HPDE6-E6E7 (cell line): ENCODE measurements at regions not wholly inside any gene's neighbourhood (a gene's known extent, or its start where the extent isn't known, plus 50 kb on each side); places are given as distances from the start of the nearest gene placed in this dataset.

Source experiments
- DNase-seq: peaks from one replicate; pipeline ENCODE4 v3.0.0; 2011; ENCODE audit warnings: missing footprints; ENCODE audit errors: extremely low spot score

- DNase-seq, result peak; percentile 88
Measured at GRCh38 chr11:56932572-56933220, 56.0 kb upstream of the OR5AK2 start.

- no peak for DNase-seq
Measured at GRCh38 chr11:56923116-56923515, 65.6 kb upstream of the OR5AK2 start.

- no peak for DNase-seq
Measured at GRCh38 chr11:56922421-56922820, 66.3 kb upstream of the OR5AK2 start.

GRCh38 chr11:56917708-56918400 is 70.9 kb upstream of the OR5AK2 start:
- no peak for DNase-seq

GRCh38 chr11:56916587-56916986 is 72.1 kb upstream of the OR5AK2 start:
- no peak for DNase-seq

- DNase-seq, result no peak
Measured at GRCh38 chr11:56916162-56916561, 72.6 kb upstream of the OR5AK2 start.

- no peak for DNase-seq
Measured at GRCh38 chr11:56911312-56911711, 77.4 kb upstream of the OR5AK2 start.

- DNase-seq, result peak; percentile 57
Measured at GRCh38 chr11:56910785-56911184, 77.9 kb upstream of the OR5AK2 start.

GRCh38 chr11:56910046-56910773 is 78.5 kb upstream of the OR5AK2 start:
- peak; percentile 40 for DNase-seq

- no peak for DNase-seq
Measured at GRCh38 chr11:56909563-56909962, 79.2 kb upstream of the OR5AK2 start.

- no peak for DNase-seq
Measured at GRCh38 chr11:56909080-56909479, 79.6 kb upstream of the OR5AK2 start.

- DNase-seq, result peak; percentile 66
Measured at GRCh38 chr11:56906683-56907148, 82.0 kb upstream of the OR5AK2 start.

- DNase-seq, result no peak
Measured at GRCh38 chr11:56905936-56906335, 82.8 kb upstream of the OR5AK2 start.

GRCh38 chr11:56905442-56905841 is 83.3 kb upstream of the OR5AK2 start:
- no peak for DNase-seq

GRCh38 chr11:56898856-56899255 is 89.9 kb upstream of the OR5AK2 start:
- DNase-seq, result no peak

- no peak for DNase-seq
Measured at GRCh38 chr11:56890584-56891305, 98.0 kb upstream of the OR5AK2 start.

- DNase-seq, result no peak
Measured at GRCh38 chr11:56889986-56890385, 98.7 kb upstream of the OR5AK2 start.

GRCh38 chr11:56887940-56888339 is 100.8 kb upstream of the OR5AK2 start:
- DNase-seq, result no peak

- no peak for DNase-seq
Measured at GRCh38 chr11:56886455-56886854, 102.3 kb upstream of the OR5AK2 start.

- DNase-seq, result no peak
Measured at GRCh38 chr11:56885854-56886253, 102.9 kb upstream of the OR5AK2 start.

GRCh38 chr11:56885177-56885576 is 103.5 kb upstream of the OR5AK2 start:
- DNase-seq, result no peak

- no peak for DNase-seq
Measured at GRCh38 chr11:56883371-56883987, 105.2 kb upstream of the OR5AK2 start.
